ENCODE measurements at regions not wholly inside any gene's neighbourhood (a gene's known extent, or its start where the extent isn't known, plus 50 kb on each side); places are given as distances from the start of the nearest gene placed in this dataset.

- ATAC-seq (no peak), DNase-seq (no peak)
- Histone ChIP-seq H3K27me3 (ENCODE audit: low read depth) (no peaks in the 10 kb centered on the region), H3K27ac (no peak overlapping the region), H3K4me1 (no peaks in the 10 kb centered on the region), H3K9me3 (no peaks in the 10 kb centered on the region), H3K4me3 (no peak overlapping the region), H3K36me3 (no peaks in the 10 kb centered on the region)
- intact Hi-C loops (cut with DNase I), result no loop called here
- no peak for TF ChIP-seq CTCF (IDR thresholded peaks at IDR 0.05)
These were observed 56.6 kb upstream of the CELF2 start for GRCh38 chr10:10961072-10961471.

- Histone ChIP-seq H3K4me3 (no peak overlapping the region), H3K4me1 (no peaks in the 10 kb centered on the region), H3K36me3 (no peaks in the 10 kb centered on the region), H3K9me3 (no peaks in the 10 kb centered on the region), H3K27ac (no peak overlapping the region), H3K27me3 (ENCODE audit: low read depth) (no peaks in the 10 kb centered on the region)
- DNase-seq, result no peak
- ATAC-seq, result no peak
- no peak for TF ChIP-seq CTCF (IDR thresholded peaks at IDR 0.05)
- intact Hi-C loops (cut with DNase I), result no loop called here
These were observed 50.6 kb upstream of the CELF2 start for GRCh38 chr10:10967029-10967428.

GRCh38 chr10:10967581-10968256 is 50.0 kb upstream of the CELF2 start:
- no peak for ATAC-seq
- intact Hi-C loops (cut with DNase I), result no loop called here
- H3K4me1 ChIP-seq, result no peaks in the 10 kb centered on the region
- no peak overlapping the region for H3K27ac ChIP-seq
- TF ChIP-seq CTCF (IDR thresholded peaks at IDR 0.05), result no peak
- no peaks in the 10 kb centered on the region for H3K36me3 ChIP-seq
- H3K4me3 ChIP-seq, result no peak overlapping the region
- no peaks in the 10 kb centered on the region for H3K9me3 ChIP-seq
- H3K27me3 ChIP-seq (ENCODE audit: low read depth), result no peaks in the 10 kb centered on the region
- no peak for DNase-seq
